CD4-positive, alpha-beta T cell (primary cell): ENCODE measurements at regions not wholly inside any gene's neighbourhood (a gene's known extent, or its start where the extent isn't known, plus 50 kb on each side); places are given as distances from the start of the nearest gene placed in this dataset.

Experiments
- ATAC-seq: fragments of 200-7000 bp; cut with Tn5 transposase; one replicate; pipeline ENCODE4 v1.10.0; 2022; ENCODE audit warnings: mild to moderate bottlenecking; ENCODE audit not compliant: poor library complexity
- CTCF ChIA-PET: fragments of 350-600 bp; sonication (Branson Sonifier 250); formaldehyde crosslinking; loops from one replicate; lab custom pipeline; 2021; ENCODE audit warnings: antibody characterized with exemption, inconsistent platforms; lab: Charles Lee
- POLR2A ChIA-PET: fragments of 350-600 bp; sonication (Branson Sonifier 250); formaldehyde crosslinking; loops from one replicate; lab custom pipeline; 2021; ENCODE audit warnings: antibody characterized with exemption, inconsistent platforms; lab: Charles Lee
- DNase-seq, 14 experiments: peaks; one replicate each; pipeline ENCODE4 v3.0.0-alpha.2; 2013 to 2020; ENCODE audit warnings: mixed read lengths in 2 of 14
- H3K27ac ChIP-seq, 2 donors: one replicate each; pipeline versions ENCODE4 v1.5.1 to v1.7.0; 2013; ENCODE audit warnings: low read length in 2 of 2, low read depth in 1 of 2, mild to moderate bottlenecking in 1 of 2
- H3K27me3 ChIP-seq, 2 experiments: 1 replicate in 1 of 2; 2 replicates in 1 of 2; pipeline versions ENCODE4 v1.6.1 to v1.7.0; 2013; ENCODE audit warnings: low read length in 2 of 2, control low read depth in 1 of 2, mild to moderate bottlenecking in 1 of 2, moderate library complexity in 1 of 2; ENCODE audit not compliant: insufficient read depth in 2 of 2, control insufficient read depth in 1 of 2
- H3K36me3 ChIP-seq: one replicate; pipeline ENCODE4 v1.6.1; 2013; ENCODE audit warnings: low read length, control low read depth; ENCODE audit not compliant: insufficient read depth
- H3K4me1 ChIP-seq: one replicate; pipeline ENCODE4 v1.6.1; 2013; ENCODE audit warnings: low read length, control low read depth; ENCODE audit not compliant: insufficient read depth
- H3K4me3 ChIP-seq: one replicate; pipeline ENCODE4 v1.5.1; 2013; ENCODE audit warnings: mild to moderate bottlenecking, low read length, moderate library complexity
- H3K9me3 ChIP-seq, 2 experiments: 1 replicate in 1 of 2; 2 replicates in 1 of 2; pipeline versions ENCODE4 v1.6.1 to v1.7.0; 2013; ENCODE audit warnings: low read length in 2 of 2, mild to moderate bottlenecking in 2 of 2, control low read depth in 1 of 2, moderate library complexity in 1 of 2; ENCODE audit not compliant: control insufficient read depth in 1 of 2, insufficient read depth in 1 of 2
- H3K27ac Mint-ChIP-seq: one replicate; pipeline ENCODE4 v1.8.0; 2020; ENCODE audit warnings: mixed read lengths
- H3K27me3 Mint-ChIP-seq: one replicate; pipeline ENCODE4 v1.8.0; 2021; ENCODE audit warnings: mixed read lengths
- H3K36me3 Mint-ChIP-seq: one replicate; pipeline ENCODE4 v1.8.0; 2021; ENCODE audit warnings: low read depth, mixed read lengths
- H3K4me1 Mint-ChIP-seq: one replicate; pipeline ENCODE4 v1.8.0; 2021; ENCODE audit warnings: low read depth, mixed read lengths
- H3K4me3 Mint-ChIP-seq: one replicate; pipeline ENCODE4 v1.8.0; 2020; ENCODE audit warnings: mild to moderate bottlenecking, mixed read lengths
- H3K9me3 Mint-ChIP-seq: one replicate; pipeline ENCODE4 v1.8.0; 2020; ENCODE audit warnings: mixed read lengths
- intact Hi-C, 2 experiments: fragments of 100-400 bp; cut with DNase I in 1 of 2; cut with micrococcal nuclease in 1 of 2; formaldehyde crosslinking; loops; one replicate each; pipeline versions ENCODE4 v1.15.1 to v1.9.0; 2023 to 2025; cut with DNase I, micrococcal nuclease
- TF ChIP-seq, protein P1 (sequence below): fragments of 200-600 bp; IDR thresholded peaks from one replicate; pipeline ENCODE4 v1.8.0; 2022; ENCODE audit warnings: antibody characterized with exemption, mild to moderate bottlenecking

DNA sequence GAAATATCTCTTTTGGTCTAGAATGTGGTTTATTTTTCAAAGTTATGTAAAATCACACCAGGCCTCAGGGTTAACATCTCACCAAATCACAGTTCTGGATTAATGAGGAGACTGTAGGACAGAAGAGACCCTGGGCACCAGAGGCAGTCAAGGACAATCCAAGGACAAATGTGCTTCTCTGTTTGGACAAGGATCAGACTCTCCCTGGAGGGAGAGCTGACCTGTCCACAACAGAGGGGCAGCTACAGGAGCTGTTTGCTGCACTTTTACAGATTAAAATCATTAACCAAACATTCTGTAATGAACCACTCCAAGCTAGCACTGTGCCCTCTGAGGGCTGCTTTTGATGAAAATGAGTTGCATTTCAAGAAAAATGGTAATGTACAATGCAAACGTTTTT is 690.6 kb upstream of the SLC8A1 start:
- no peak overlapping the region for H3K27ac Mint-ChIP-seq
- no peaks in the 10 kb centered on the region for H3K27me3 Mint-ChIP-seq
- no peaks in the 10 kb centered on the region for H3K4me1 ChIP-seq
- H3K4me1 Mint-ChIP-seq: no peaks in the 10 kb centered on the region
- ATAC-seq (no peak), DNase-seq (no peak)
- no peak overlapping the region for H3K4me3 ChIP-seq
- H3K27ac ChIP-seq: no peak overlapping the region
- no peaks in the 10 kb centered on the region for H3K36me3 Mint-ChIP-seq
- intact Hi-C loops: no loop called here
- no peak overlapping the region for H3K4me3 Mint-ChIP-seq
- ChIA-PET POLR2A (no interaction called here), CTCF (no interaction called here)
- TF ChIP-seq, protein P1, sequence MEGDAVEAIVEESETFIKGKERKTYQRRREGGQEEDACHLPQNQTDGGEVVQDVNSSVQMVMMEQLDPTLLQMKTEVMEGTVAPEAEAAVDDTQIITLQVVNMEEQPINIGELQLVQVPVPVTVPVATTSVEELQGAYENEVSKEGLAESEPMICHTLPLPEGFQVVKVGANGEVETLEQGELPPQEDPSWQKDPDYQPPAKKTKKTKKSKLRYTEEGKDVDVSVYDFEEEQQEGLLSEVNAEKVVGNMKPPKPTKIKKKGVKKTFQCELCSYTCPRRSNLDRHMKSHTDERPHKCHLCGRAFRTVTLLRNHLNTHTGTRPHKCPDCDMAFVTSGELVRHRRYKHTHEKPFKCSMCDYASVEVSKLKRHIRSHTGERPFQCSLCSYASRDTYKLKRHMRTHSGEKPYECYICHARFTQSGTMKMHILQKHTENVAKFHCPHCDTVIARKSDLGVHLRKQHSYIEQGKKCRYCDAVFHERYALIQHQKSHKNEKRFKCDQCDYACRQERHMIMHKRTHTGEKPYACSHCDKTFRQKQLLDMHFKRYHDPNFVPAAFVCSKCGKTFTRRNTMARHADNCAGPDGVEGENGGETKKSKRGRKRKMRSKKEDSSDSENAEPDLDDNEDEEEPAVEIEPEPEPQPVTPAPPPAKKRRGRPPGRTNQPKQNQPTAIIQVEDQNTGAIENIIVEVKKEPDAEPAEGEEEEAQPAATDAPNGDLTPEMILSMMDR: no peak
- H3K9me3 ChIP-seq: no peaks in the 10 kb centered on the region
- H3K9me3 Mint-ChIP-seq: no peaks in the 10 kb centered on the region
- H3K27me3 ChIP-seq: no peaks in the 10 kb centered on the region
- H3K36me3 ChIP-seq: no peaks in the 10 kb centered on the region

- Histone ChIP-seq H3K36me3 (no peaks in the 10 kb centered on the region), H3K9me3 (no peaks in the 10 kb centered on the region), H3K4me3 (no peak overlapping the region), H3K27me3 (no peaks in the 10 kb centered on the region), H3K27ac (no peak overlapping the region), H3K4me1 (no peaks in the 10 kb centered on the region)
- POLR2A ChIA-PET: no interaction called here
- Mint-ChIP-seq H3K4me3 (no peak overlapping the region), H3K36me3 (no peaks in the 10 kb centered on the region), H3K9me3 (no peaks in the 10 kb centered on the region), H3K4me1 (no peaks in the 10 kb centered on the region), H3K27me3 (no peaks in the 10 kb centered on the region), H3K27ac (no peak overlapping the region)
- TF ChIP-seq, protein P1: no peak
- intact Hi-C loops: no loop called here
- ATAC-seq (no peak), DNase-seq (no peak)
- CTCF ChIA-PET: no interaction called here
These were observed 693.2 kb upstream of the SLC8A1 start for GRCh38 chr2:41145066-41145465.

- TF ChIP-seq, protein P1: no peak
- Histone ChIP-seq H3K4me1 (no peaks in the 10 kb centered on the region), H3K27ac (no peak overlapping the region), H3K4me3 (no peak overlapping the region), H3K9me3 (no peaks in the 10 kb centered on the region), H3K36me3 (no peaks in the 10 kb centered on the region), H3K27me3 (no peaks in the 10 kb centered on the region)
- no peaks in the 10 kb centered on the region for H3K36me3 Mint-ChIP-seq
- ATAC-seq (no peak), DNase-seq (no peak)
- H3K27me3 Mint-ChIP-seq: no peaks in the 10 kb centered on the region
- no peaks in the 10 kb centered on the region for H3K9me3 Mint-ChIP-seq
- POLR2A ChIA-PET: no interaction called here
- H3K27ac Mint-ChIP-seq: no peak overlapping the region
- H3K4me1 Mint-ChIP-seq: no peaks in the 10 kb centered on the region
- CTCF ChIA-PET: no interaction called here
- intact Hi-C loops: no loop called here
- no peak overlapping the region for H3K4me3 Mint-ChIP-seq
These were observed 697.2 kb upstream of the SLC8A1 start for GRCh38 chr2:41149054-41149453.
